NCI-H128 (cell line): ENCODE measurements at regions not wholly inside any gene's neighbourhood (a gene's known extent, or its start where the extent isn't known, plus 50 kb on each side); places are given as distances from the start of the nearest gene placed in this dataset.
A peak's percentile ranks its signal among the peaks of the same experiment; 100 is the strongest.

Experiments
- DNase-seq: peaks from one replicate; lab custom pipeline; 2025; ENCODE audit not compliant: unreplicated experiment; lab: John Stamatoyannopoulos, UW

DNA sequence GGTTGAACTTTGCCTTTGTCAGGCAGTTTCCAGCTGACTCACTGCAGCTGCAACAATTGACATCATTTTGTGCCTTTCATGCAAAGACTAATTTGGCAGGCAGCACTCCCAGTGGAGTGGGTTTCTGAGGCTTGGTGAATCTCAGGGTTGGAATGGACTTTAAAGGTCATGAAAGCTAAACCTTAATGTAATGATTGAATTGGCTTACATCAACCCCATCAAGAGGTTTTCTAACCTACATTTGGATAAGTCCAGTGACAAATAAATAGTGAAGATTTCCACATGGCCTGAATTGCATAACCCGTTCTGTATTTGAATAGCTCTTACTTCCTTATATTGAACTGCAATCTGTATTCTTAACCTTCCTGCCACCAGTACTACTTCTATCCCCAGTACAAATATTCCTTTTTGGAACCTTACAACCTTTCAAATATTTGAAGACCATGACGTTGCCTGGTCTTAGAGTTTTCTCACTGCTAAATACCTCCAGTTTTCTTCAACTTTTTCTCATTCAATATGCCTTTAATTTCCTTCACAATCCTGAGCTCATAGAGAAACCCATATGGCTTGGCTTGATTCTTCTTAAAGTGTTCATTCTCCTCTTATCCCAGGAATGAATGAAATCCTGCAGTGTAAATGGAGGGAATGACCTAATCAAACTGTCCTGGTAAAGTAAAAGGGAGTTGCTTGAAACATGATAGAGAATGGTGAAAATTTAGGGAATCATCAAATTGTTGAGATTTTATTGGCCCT is 168.1 kb upstream of the NOVA1 start:
- no peak for DNase-seq

- DNase-seq = no peak
These were observed 168.9 kb upstream of the NOVA1 start for GRCh38 chr14:26766726-26767125.

GRCh38 chr14:26773906-26774593 is 176.2 kb upstream of the NOVA1 start:
- no peak for DNase-seq

DNA sequence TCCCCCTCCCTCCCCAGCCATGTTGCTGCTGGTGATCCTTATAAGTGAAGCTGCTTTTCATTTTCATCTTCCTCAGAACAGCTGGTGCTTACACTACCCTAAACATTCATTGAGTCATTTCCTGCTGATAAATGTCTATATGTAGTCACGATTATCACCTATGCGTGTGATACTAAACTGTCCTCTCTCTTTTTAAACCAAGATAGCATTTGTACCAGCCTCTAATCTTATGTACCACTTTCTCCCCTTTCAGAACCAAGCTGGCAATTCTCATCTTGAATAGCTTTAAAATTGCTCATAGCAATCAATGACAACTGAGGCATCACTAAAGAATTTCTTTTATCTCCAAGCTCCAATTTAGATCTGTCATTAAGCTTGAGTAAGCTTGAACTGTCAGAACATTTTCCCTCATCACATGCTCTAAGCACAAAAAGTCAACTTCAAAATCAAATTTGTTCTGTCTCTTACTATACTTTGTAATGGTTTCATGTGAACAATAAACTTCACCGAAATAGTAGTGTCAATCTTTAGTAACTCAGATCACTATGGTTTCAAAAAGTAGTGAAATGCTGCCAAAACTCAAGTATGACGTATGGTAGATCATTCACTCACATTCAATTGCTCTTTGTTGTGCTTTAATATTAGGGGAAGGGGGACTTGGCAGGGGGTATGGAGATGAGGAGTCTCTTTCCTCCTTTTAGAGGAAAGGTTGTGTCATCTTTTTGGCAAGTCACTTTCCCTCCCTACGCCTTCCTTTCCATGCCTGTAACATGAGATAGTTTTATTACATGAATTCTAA is 178.1 kb upstream of the NOVA1 start:
- no peak for DNase-seq

DNA sequence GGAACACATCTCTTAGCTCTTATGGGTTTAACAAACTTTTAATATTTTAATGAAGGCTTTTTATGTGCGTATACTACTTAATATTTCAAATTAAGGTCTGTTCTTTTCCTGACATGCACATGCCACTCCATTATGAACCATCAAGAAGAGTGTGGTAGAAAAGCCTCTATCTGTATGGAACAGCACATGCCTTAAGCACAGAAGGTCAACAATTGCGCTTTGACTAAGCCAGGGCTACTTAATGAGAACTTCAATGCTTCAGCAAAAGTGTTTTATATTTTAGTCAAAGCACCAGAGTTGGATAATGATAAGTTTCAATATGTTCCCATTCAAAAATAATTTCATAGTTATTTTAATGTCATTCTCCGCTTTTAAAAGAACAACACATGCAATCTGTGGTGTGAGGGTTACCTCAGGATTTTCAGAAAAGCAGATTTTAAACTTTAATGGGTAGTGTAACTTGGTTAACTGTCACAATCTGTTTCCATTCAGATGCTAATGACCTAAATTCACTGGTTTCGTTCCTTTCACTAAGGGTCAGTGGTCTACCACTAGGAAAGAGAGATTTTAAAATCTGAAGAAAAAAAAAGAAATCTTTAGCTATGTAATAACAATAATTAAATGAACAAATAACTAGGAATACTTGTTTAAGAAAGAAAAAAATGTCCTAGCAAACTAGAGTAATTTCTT is 193.4 kb upstream of the NOVA1 start:
- no peak for DNase-seq

DNA sequence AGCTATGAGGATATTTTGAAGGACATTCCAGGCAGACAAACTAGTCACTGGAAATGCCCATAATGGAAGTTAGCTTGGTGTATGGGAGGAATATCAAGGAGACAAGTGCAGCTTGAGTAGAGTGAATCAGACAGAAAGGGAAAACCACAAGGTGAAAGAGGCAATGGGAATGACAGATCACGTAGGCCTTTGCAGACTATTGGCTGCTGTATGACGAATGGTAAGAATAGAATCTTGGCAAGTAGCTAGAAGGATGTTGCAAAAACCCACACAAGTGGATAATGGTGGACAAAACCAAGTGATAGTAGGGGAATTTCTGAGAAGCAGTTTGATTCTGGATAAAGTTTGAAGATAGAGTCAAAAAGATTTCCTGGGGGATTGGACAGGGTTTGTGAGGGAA is 196.9 kb upstream of the NOVA1 start:
- no peak for DNase-seq

DNA sequence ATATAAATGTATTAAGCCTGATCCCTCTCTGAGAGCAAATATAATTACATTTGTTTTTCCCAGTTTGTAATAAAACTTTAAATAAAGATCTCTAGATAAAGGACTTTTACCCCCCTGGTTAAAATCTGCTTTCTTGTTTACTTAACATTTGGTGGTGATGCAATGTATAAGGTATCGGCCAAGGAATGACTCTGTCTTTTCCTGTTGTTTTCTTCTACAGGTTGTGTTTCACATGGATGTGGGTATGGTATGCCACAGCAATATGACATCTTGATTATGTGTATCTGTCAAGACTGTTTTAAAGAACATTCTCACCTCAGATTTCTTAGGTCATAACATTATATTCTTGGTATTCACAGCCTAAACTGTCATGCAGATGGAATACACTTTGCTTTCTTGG is 210.6 kb upstream of the NOVA1 start:
- no peak for DNase-seq

GRCh38 chr14:26810631-26811030 is 212.8 kb upstream of the NOVA1 start:
- DNase-seq = no peak

DNA sequence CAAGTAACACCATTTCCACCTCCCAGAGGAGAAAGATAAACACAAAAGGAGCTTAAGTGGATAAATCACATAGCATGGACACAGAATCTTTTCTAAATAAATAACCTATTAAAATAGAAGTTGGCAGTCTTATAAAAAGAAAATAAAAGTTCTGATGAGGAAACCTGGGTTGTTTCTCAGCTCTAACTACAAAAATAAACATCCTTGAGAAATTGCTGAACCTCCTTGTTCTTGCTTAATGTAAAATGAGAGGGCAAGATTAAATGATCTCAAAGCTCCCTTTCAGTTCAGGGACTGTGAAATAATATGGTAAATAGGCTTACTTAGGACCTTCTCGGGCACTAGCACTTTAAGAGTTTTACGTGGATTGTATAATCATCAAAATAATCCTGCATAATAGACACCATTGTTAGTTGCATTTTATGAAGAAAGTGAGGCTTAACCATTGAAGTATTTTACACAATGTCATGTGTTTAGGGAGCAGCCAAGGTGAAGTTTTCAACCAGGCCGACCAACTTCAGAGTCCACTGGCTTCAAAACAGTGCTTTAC is 214.0 kb upstream of the NOVA1 start:
- no peak for DNase-seq

- DNase-seq = peak; percentile 71
These were observed 222.3 kb upstream of the NOVA1 start for GRCh38 chr14:26820138-26820537.

DNA sequence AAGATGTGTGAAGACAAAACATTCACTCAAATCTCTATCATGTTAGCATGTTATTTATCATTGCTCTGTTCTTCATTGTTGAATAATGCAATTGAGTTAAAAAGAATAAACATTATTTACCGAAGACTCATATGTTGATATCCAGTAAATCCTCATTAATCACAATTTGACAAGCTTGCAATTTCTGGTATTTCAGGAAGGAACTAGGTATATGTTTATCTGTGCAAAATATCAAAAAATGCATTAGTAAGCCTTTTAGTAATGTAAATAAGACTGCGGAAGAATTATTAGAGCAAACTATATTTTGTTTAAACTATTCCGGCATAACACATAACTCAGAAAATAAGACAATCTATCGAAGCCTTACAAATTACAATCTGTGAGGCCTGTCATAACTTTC is 222.7 kb upstream of the NOVA1 start:
- DNase-seq = no peak

- no peak for DNase-seq
These were observed 230.9 kb upstream of the NOVA1 start for GRCh38 chr14:26828741-26829140.

GRCh38 chr14:26833621-26834176 is 235.9 kb upstream of the NOVA1 start:
- DNase-seq = no peak

DNA sequence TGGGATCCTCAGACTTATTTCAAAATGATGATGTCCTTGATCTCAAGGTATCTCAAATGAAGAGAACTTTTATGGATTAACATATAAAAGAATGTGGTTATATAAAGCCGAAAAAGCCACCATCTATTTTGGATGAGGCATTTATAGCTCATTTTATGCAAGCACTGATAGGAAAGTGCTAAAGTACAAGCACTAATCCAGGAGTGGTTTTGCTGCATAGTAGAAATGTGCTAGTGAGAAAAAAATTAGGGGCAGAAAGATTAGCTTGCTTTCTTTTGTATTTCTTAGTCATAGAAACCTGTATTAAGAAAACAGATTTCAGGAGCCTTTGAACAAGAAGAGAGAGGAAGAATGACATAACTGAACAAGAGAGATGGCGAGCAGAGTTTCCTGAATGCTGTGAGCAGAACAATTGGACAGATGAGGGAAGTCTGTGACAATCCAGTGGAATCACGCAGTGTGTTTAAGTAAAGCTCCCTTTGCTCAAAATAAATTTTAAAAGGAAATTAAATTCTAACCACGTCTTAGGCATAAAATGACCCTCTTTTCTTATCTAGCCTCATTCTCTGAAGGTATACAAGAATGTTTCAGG is 238.2 kb upstream of the NOVA1 start:
- no peak for DNase-seq

- DNase-seq = no peak
These were observed 241.6 kb upstream of the NOVA1 start for GRCh38 chr14:26839481-26839880.

DNA sequence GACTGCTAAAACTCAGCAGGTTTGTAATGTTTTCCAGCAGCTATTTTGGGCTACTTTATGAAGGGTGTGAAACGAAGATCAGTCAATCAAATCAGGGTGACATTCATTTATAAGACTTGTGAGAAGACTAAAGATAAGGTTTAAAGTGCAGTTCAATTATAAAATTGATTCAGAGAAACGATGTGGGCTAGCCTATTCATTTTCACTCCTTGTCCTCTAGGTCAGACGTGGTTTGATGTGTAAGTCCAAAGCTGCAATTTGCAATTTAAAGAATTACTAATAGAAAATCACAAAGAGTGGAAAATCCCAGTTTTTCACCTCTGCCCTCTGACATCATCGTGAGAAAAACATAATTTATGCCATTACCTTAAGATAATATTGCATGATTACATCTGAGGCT is 243.5 kb upstream of the NOVA1 start:
- no peak for DNase-seq

DNA sequence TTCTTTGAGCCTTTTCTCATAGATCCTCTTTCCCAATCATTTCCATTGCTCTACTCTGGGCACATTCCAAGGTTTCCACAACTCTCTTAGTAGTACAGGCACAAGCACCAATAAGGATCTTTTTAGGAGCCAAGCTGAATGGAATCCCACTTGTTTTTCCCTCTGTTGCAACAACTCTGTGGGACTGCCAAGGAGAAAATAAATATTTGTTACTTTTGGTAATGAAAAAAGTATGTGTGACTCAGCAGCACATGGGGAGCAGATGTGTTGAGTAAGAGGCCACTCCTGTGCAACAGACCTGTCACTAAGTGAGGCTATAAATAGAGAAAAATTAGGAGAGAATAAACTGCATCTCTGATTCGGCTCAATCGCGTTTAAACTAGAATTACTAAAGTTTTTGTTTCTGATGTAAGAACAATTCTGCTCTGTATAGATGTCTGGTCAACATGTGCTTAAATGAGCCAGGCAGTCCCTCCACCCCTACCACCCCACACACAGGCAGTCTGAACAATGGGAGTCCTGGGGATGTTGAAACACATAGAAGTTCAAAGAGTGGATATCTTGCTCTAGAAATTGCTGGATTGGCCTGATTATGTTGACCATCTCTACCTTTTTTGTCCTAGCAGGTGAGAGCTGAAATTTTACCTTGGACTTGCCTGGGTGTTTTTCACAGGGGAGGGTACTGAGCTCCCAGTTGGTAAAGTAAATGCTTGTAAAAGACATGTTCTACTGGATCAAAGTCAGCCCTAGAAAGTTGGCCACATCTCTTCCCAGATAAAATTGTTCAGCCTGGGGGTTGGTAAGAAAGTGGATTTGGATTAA is 244.3 kb upstream of the NOVA1 start:
- DNase-seq = no peak

- DNase-seq = no peak
These were observed 247.5 kb upstream of the NOVA1 start for GRCh38 chr14:26845151-26845818.

DNA sequence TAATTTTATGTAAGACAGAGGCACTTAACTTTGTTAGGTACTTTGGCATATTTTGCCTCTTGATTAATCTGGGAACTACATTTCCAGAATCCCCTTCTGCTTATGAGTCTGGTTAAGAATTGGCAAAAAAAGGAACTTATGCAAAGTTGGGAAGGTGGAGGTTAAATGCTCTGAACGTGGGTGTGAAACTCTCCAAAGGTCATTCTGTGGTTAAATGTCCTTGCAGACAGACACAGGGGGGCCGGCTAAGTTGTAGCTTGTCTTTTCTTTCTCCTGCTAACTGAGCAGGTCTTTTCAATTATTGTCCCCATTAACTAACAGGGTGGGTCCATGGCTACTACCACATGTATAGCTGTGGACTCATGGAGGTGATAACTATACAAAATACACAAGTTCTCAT is 248.6 kb upstream of the NOVA1 start:
- DNase-seq = no peak
